Heart left ventricle (tissue), 13 donors: ENCODE measurements at regions not wholly inside any gene's neighbourhood (a gene's known extent, or its start where the extent isn't known, plus 50 kb on each side); places are given as distances from the start of the nearest gene placed in this dataset.

Experiments used
- CTCF ChIP-seq, 12 donors: fragments of 200-600 bp; sonication (generic) in 4 of 12; IDR thresholded peaks; one replicate each; pipeline versions ENCODE4 v1.5.0 to v1.8.0; 2018 to 2022; ENCODE audit warnings: antibody characterized with exemption in 12 of 12, mild to moderate bottlenecking in 5 of 12
- POLR2A ChIP-seq, 2 donors: fragments of 450-650 bp; IDR thresholded peaks; one replicate each; pipeline ENCODE4 v1.6.1; 2017; ENCODE audit warnings: antibody characterized with exemption in 2 of 2, mild to moderate bottlenecking in 2 of 2, moderate library complexity in 2 of 2
- donor health status: ischemic (EF 13 %, LVEDD 7.1; RV severe dilation, severe dysfunction).
- donor health status: DM: no; HTN: yes; CAD: no.
- donor health status: DM: no; HTN: no; CAD: no.
- donor health status: ischemic (EF 25% LVEDD 6.9; RV normal size, moderate dysfunction).
- donor health status: ischemic (EF 25% LVEDD 5.7; RV mildly dilated, moderate dysfunction).
- donor health status: ischemic (EF 35%, LVEDD 5.7; RV mildly dilated, moderate dysfunction).
- donor health status: nonischemic (EF 11% LVEDD 7.7; RV severe dilation, severe dysfunction).
- donor health status: DM: yes; HTN: yes; CAD: no.
- donor health status: PGD.
- donor health status: ischemic (EF 29% LVEDD 5.4; RV normal size, mild dysfunction).
- donor health status: nonischemic (EF 23%, LVEDD 6.1; RV moderate dilation, normal function).

- TF ChIP-seq CTCF (IDR thresholded peaks at IDR 0.05) (no peak), POLR2A (IDR thresholded peaks at IDR 0.05) (no peak)
Observed at GRCh38 chr3:124258057-124258500, 266.2 kb upstream of the ROPN1 start.
